ENCODE measurements at regions not wholly inside any gene's neighbourhood (a gene's known extent, or its start where the extent isn't known, plus 50 kb on each side); places are given as distances from the start of the nearest gene placed in this dataset.

DNA sequence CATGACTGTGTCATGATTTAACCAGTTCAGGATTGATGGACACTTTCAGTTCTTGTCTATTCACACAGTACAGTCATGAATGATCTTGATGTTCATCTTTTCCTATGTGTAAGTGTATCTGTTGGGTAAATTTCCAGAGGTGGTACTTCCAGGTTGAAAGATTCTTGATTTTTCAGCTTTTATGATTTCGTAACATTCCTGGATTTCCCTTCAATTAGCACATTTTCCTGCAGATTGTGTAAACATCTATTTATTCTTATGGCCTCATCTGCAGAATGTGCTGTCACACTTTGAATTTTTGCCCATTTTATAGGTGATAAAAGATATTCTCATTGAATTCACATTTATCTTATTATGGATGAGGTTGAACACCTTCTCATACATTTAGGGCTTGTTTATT, 222.0 kb upstream of the FOXQ1 start:
- no peaks in the 10 kb centered on the region for H3K4me1 ChIP-seq (ENCODE audit: insufficient read depth, low read length)
- DNase-seq, result no peak
- H3K27ac ChIP-seq (ENCODE audit: low read length), result no peak overlapping the region
- TF ChIP-seq, protein P1, sequence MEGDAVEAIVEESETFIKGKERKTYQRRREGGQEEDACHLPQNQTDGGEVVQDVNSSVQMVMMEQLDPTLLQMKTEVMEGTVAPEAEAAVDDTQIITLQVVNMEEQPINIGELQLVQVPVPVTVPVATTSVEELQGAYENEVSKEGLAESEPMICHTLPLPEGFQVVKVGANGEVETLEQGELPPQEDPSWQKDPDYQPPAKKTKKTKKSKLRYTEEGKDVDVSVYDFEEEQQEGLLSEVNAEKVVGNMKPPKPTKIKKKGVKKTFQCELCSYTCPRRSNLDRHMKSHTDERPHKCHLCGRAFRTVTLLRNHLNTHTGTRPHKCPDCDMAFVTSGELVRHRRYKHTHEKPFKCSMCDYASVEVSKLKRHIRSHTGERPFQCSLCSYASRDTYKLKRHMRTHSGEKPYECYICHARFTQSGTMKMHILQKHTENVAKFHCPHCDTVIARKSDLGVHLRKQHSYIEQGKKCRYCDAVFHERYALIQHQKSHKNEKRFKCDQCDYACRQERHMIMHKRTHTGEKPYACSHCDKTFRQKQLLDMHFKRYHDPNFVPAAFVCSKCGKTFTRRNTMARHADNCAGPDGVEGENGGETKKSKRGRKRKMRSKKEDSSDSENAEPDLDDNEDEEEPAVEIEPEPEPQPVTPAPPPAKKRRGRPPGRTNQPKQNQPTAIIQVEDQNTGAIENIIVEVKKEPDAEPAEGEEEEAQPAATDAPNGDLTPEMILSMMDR (IDR thresholded peaks at IDR 0.05; ENCODE audit: borderline replicate concordance, extremely low read depth, low read length, poor library complexity, severe bottlenecking), result no peak
- no peak for TF ChIP-seq EZH2 (IDR thresholded peaks at IDR 0.05; ENCODE audit: borderline replicate concordance, low read depth, low read length, severe bottlenecking)
- ATAC-seq (ENCODE audit: insufficient read depth, low read depth), result no peak
- H3K4me3 ChIP-seq (ENCODE audit: low read depth in 1 of 2, low read length in 2 of 2), result no peak overlapping the region
- H3K79me2 ChIP-seq (ENCODE audit: insufficient read depth, low read length), result no peaks in the 10 kb centered on the region
- H4K20me1 ChIP-seq (ENCODE audit: insufficient read depth, low read length), result no peaks in the 10 kb centered on the region
- H3K27me3 ChIP-seq (ENCODE audit: insufficient read depth, low read length, poor library complexity), result no peaks in the 10 kb centered on the region
- no peaks in the 10 kb centered on the region for H3K36me3 ChIP-seq (ENCODE audit: insufficient read depth, low read length)
- no peak overlapping the region for H3K4me2 ChIP-seq (ENCODE audit: insufficient read depth, low read length)
- no peak overlapping the region for H3K9ac ChIP-seq (ENCODE audit: low read depth, low read length)
- H2AFZ ChIP-seq (ENCODE audit: low read depth, low read length), result no peak overlapping the region
- H3K9me3 ChIP-seq (ENCODE audit: insufficient read depth, low read length, severe bottlenecking), result no peaks in the 10 kb centered on the region

DNA sequence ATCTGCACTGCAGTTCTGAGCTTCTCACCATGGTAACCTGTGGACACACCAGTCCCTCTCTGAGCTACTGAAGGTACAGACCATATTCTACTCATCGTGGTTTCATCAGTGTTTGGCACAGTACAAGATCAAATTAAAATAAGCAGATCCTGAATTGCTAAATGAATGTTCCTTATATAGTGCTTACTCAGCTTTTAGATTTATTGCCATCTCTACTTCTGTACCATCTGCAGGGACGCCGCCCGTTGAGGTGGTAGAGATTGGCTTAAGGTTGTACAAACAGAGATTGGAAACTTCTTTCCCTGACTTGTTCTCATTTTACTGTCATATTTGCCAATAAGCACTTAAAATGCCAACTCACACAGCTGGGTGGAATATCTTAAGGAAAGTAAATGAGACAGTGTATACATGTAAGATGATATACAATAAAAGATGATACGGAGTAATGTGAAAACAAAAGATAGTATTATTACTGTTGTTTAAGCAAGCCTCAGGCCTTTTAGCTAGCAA, 223.4 kb upstream of the FOXQ1 start:
- no peak overlapping the region for H3K9ac ChIP-seq (ENCODE audit: low read depth, low read length)
- no peaks in the 10 kb centered on the region for H3K36me3 ChIP-seq (ENCODE audit: insufficient read depth, low read length)
- H3K27ac ChIP-seq (ENCODE audit: low read length), result no peak overlapping the region
- ATAC-seq (ENCODE audit: insufficient read depth, low read depth) (no peak), DNase-seq (no peak)
- no peaks in the 10 kb centered on the region for H3K27me3 ChIP-seq (ENCODE audit: insufficient read depth, low read length, poor library complexity)
- no peak overlapping the region for H3K4me2 ChIP-seq (ENCODE audit: insufficient read depth, low read length)
- no peak overlapping the region for H2AFZ ChIP-seq (ENCODE audit: low read depth, low read length)
- TF ChIP-seq EZH2 (IDR thresholded peaks at IDR 0.05; ENCODE audit: borderline replicate concordance, low read depth, low read length, severe bottlenecking), result no peak
- TF ChIP-seq, protein P1 (IDR thresholded peaks at IDR 0.05; ENCODE audit: borderline replicate concordance, extremely low read depth, low read length, poor library complexity, severe bottlenecking), result no peak
- H4K20me1 ChIP-seq (ENCODE audit: insufficient read depth, low read length), result no peaks in the 10 kb centered on the region
- H3K4me1 ChIP-seq (ENCODE audit: insufficient read depth, low read length), result no peaks in the 10 kb centered on the region
- no peaks in the 10 kb centered on the region for H3K79me2 ChIP-seq (ENCODE audit: insufficient read depth, low read length)
- H3K4me3 ChIP-seq (ENCODE audit: low read depth in 1 of 2, low read length in 2 of 2), result no peak overlapping the region
- no peaks in the 10 kb centered on the region for H3K9me3 ChIP-seq (ENCODE audit: insufficient read depth, low read length, severe bottlenecking)

DNA sequence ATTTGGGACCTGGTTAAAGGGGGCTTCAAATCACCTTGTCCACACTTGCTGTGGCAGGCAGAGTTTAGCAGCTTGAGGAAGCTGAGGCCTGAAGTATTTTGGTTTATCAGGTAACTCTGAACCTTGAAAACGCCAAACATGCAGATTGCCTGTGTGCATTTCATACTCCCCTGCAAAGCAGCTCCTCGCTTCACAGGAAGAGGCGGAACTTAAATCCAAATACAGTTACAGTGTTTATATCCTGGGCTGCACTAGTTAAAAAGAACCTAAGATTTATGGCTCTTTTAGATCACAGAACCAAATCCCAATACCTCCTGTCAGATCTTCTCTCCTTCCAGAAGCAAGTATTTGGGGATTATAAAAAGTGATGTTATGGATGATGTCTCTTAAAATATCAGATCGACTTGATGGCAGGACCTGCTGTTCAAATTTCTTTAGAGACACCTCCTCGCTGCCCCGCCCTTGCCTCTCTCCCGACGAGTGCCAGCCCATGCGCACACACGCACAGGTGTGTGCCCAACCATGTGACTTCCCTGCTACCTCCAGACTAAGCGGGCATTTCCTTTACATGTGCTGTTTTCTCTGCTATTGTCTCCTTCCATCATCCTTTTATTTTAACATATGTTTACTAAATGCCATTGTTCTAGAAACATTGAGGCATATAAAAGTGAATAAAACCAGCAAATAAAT, 224.6 kb upstream of the FOXQ1 start:
- ATAC-seq (ENCODE audit: insufficient read depth, low read depth), result no peak
- no peak overlapping the region for H3K27ac ChIP-seq (ENCODE audit: low read length)

More for the DNA sequence above, 224.6 kb upstream of the FOXQ1 start:
- Histone ChIP-seq H3K27me3 (ENCODE audit: insufficient read depth, low read length, poor library complexity) (peaks cover 3% of the 10 kb centered on the region), H4K20me1 (ENCODE audit: insufficient read depth, low read length) (no peaks in the 10 kb centered on the region), H3K79me2 (ENCODE audit: insufficient read depth, low read length) (no peaks in the 10 kb centered on the region), H3K4me3 (ENCODE audit: low read depth in 1 of 2, low read length in 2 of 2) (no peak overlapping the region), H2AFZ (ENCODE audit: low read depth, low read length) (no peak overlapping the region), H3K36me3 (ENCODE audit: insufficient read depth, low read length) (no peaks in the 10 kb centered on the region), H3K4me2 (ENCODE audit: insufficient read depth, low read length) (no peak overlapping the region), H3K9ac (ENCODE audit: low read depth, low read length) (no peak overlapping the region), H3K9me3 (ENCODE audit: insufficient read depth, low read length, severe bottlenecking) (no peaks in the 10 kb centered on the region), H3K4me1 (ENCODE audit: insufficient read depth, low read length) (no peaks in the 10 kb centered on the region)
- TF ChIP-seq, protein P1 (IDR thresholded peaks at IDR 0.05; ENCODE audit: borderline replicate concordance, extremely low read depth, low read length, poor library complexity, severe bottlenecking), result no peak
- no peak for TF ChIP-seq EZH2 (IDR thresholded peaks at IDR 0.05; ENCODE audit: borderline replicate concordance, low read depth, low read length, severe bottlenecking)
- DNase-seq, result no peak

All from DND-41 (cell line).